ENCODE measurements at regions not wholly inside any gene's neighbourhood (a gene's known extent, or its start where the extent isn't known, plus 50 kb on each side); places are given as distances from the start of the nearest gene placed in this dataset.

- no peak for TF ChIP-seq POLR2AphosphoS5 (IDR thresholded peaks at IDR 0.05)
- no peak for TF ChIP-seq CTCF (IDR thresholded peaks at IDR 0.05)
- TF ChIP-seq POLR2A (IDR thresholded peaks at IDR 0.05): no peak
These were observed 398.4 kb downstream of the MED10 start for GRCh38 chr5:5979761-5980537.

All from breast epithelium (tissue), 3 donors.